HG02943 (cell line): ENCODE measurements at regions not wholly inside any gene's neighbourhood (a gene's known extent, or its start where the extent isn't known, plus 50 kb on each side); places are given as distances from the start of the nearest gene placed in this dataset.

Source experiments
- ATAC-seq: cut with Tn5 transposase; IDR thresholded peaks from one replicate; pipeline ENCODE4 v1.9.1; 2021; ENCODE audit warnings: mild to moderate bottlenecking, low read depth, moderate library complexity; ENCODE audit not compliant: unreplicated experiment

- no peak for ATAC-seq
Observed at GRCh38 chr1:229094476-229095311, 176.2 kb upstream of the RAB4A start.

- ATAC-seq = no peak
Observed at GRCh38 chr1:229095325-229095724, 175.6 kb upstream of the RAB4A start.

- ATAC-seq = no peak
Observed at GRCh38 chr1:229097356-229097755, 173.6 kb upstream of the RAB4A start.

GRCh38 chr1:229098361-229098760 lies 172.6 kb upstream of the RAB4A start:
- no peak for ATAC-seq

- ATAC-seq = no peak
Observed at GRCh38 chr1:229098903-229099578, 171.9 kb upstream of the RAB4A start.

- ATAC-seq = no peak
Observed at GRCh38 chr1:229101011-229101871, 169.7 kb upstream of the RAB4A start.

GRCh38 chr1:229102741-229103391 lies 168.0 kb upstream of the RAB4A start:
- no peak for ATAC-seq

- ATAC-seq = no peak
Observed at GRCh38 chr1:229104654-229105053, 166.3 kb upstream of the RAB4A start.

- ATAC-seq = no peak
Observed at GRCh38 chr1:229105109-229105508, 165.8 kb upstream of the RAB4A start.

- no peak for ATAC-seq
Observed at GRCh38 chr1:229105822-229106525, 164.9 kb upstream of the RAB4A start.

GRCh38 chr1:229106526-229107125 lies 164.3 kb upstream of the RAB4A start:
- ATAC-seq = no peak

- ATAC-seq = no peak
Observed at GRCh38 chr1:229107304-229107815, 163.6 kb upstream of the RAB4A start.

GRCh38 chr1:229107972-229108371 lies 162.9 kb upstream of the RAB4A start:
- no peak for ATAC-seq

GRCh38 chr1:229108598-229109201 lies 162.2 kb upstream of the RAB4A start:
- ATAC-seq = no peak

- no peak for ATAC-seq
Observed at GRCh38 chr1:229109320-229109761, 161.6 kb upstream of the RAB4A start.

- ATAC-seq = no peak
Observed at GRCh38 chr1:229110986-229111385, 159.9 kb upstream of the RAB4A start.

- ATAC-seq = no peak
Observed at GRCh38 chr1:229111703-229112319, 159.1 kb upstream of the RAB4A start.

- ATAC-seq = no peak
Observed at GRCh38 chr1:229112832-229113548, 157.9 kb upstream of the RAB4A start.
